ENCODE measurements at regions not wholly inside any gene's neighbourhood (a gene's known extent, or its start where the extent isn't known, plus 50 kb on each side); places are given as distances from the start of the nearest gene placed in this dataset.

GRCh38 chr6:5871296-5871695 is 135.4 kb downstream of the NRN1 start:
- peaks cover 8% of the 10 kb centered on the region in 2 experiments for H3K9me3 Mint-ChIP-seq
- Histone ChIP-seq H3K79me1 (ENCODE audit: insufficient read depth, low read depth, low read length, poor library complexity, severe bottlenecking) (no peaks in the 10 kb centered on the region), H4K20me1 (ENCODE audit: control insufficient read depth, insufficient read depth, insufficient read length) (no peaks in the 10 kb centered on the region), H3K4me2 (ENCODE audit: insufficient read depth, insufficient read length, low read length) (no peak overlapping the region), H3T11ph (ENCODE audit: low read length) (no peak overlapping the region), H3K56ac (ENCODE audit: insufficient read length, low read depth, low read length) (no peak overlapping the region), H3K23ac (ENCODE audit: insufficient read length, low read depth, low read length) (no peak overlapping the region), H4K8ac (replicated peaks; ENCODE audit: insufficient read length, low read depth, low read length) (no peak overlapping the region), H3K18ac (ENCODE audit: insufficient read length, low read depth, low read length) (no peak overlapping the region), H3K27me3 (ENCODE audit: insufficient read depth, low read length) (no peaks in the 10 kb centered on the region; the same call in 1 of the 2 replicates), H3K23me2 (ENCODE audit: insufficient read length, low read depth, low read length, poor library complexity, severe bottlenecking) (no peaks in the 10 kb centered on the region), H3K9ac (ENCODE audit: extremely low read depth, insufficient read length, low read length) (no peak overlapping the region), H3K79me2 (ENCODE audit: insufficient read depth, low read length) (no peaks in the 10 kb centered on the region), H2BK120ac (ENCODE audit: low read depth, low read length, poor library complexity, severe bottlenecking) (no peak overlapping the region), H4K5ac (ENCODE audit: insufficient read length, low read depth, low read length) (no peak overlapping the region), H3K14ac (ENCODE audit: insufficient read depth, low read length) (no peak overlapping the region), H2BK5ac (ENCODE audit: insufficient read length, low read length) (no peak overlapping the region), H2AFZ (ENCODE audit: low read length) (no peak overlapping the region), H2BK12ac (ENCODE audit: insufficient read length, low read depth, low read length) (no peak overlapping the region), H3K4ac (ENCODE audit: low read depth, low read length) (no peak overlapping the region), H2AK5ac (ENCODE audit: insufficient read length, low read length) (no peak overlapping the region), H4K91ac (ENCODE audit: insufficient read length, low read depth, low read length) (no peak overlapping the region), H2BK20ac (ENCODE audit: low read depth, low read length, poor library complexity, severe bottlenecking) (no peak overlapping the region), H3K27ac (ENCODE audit: insufficient read length, low read depth, low read length) (no peak overlapping the region), H2BK15ac (ENCODE audit: low read depth, low read length) (no peak overlapping the region), H3K4me1 (ENCODE audit: insufficient read depth, low read length) (no peaks in the 10 kb centered on the region), H3K9me3 (ENCODE audit: control insufficient read depth, low read depth, low read length) (no peaks in the 10 kb centered on the region)
- H3K4me3 Mint-ChIP-seq = no peak overlapping the region
- H3K4me1 Mint-ChIP-seq = no peaks in the 10 kb centered on the region
- no peak overlapping the region for H3K27ac Mint-ChIP-seq
- H3K27me3 Mint-ChIP-seq (ENCODE audit: low read depth) = peaks cover 9% of the 10 kb centered on the region
- WGBS (ENCODE audit: extremely low coverage, insufficient read length, low lambda C conversion rate) = no CpG with 5 or more reads among the region's 4 CpGs
- H3K36me3 Mint-ChIP-seq (ENCODE audit: insufficient read depth in 1 of 3, low read depth in 3 of 3) = no peaks in the 10 kb centered on the region
- no peak for DNase-seq
- no peak for TF ChIP-seq CTCF (conservative IDR thresholded peaks at IDR 0.05)
